Renal cortex interstitium (tissue), 11 donors: ENCODE measurements at regions not wholly inside any gene's neighbourhood (a gene's known extent, or its start where the extent isn't known, plus 50 kb on each side); places are given as distances from the start of the nearest gene placed in this dataset.
"Not testable (repeated sequence)": the region's sequence is repeated elsewhere in the genome, so short reads cannot be mapped to it uniquely, and the experiment has no call there.

Experiments
- DNase-seq, 11 donors: peaks; one replicate each; pipeline ENCODE4 v3.0.0-alpha.2; 2013; ENCODE audit warnings: low read depth in 9 of 11, low spot score in 4 of 11; ENCODE audit errors: extremely low read depth in 1 of 11

GRCh38 chr21:35727830-35728229 is 332.5 kb downstream of the SETD4 start:
- no peak for DNase-seq

GRCh38 chr21:35724156-35724555 is 336.2 kb downstream of the SETD4 start:
- no peak for DNase-seq

GRCh38 chr21:35721701-35722100 is 338.6 kb downstream of the SETD4 start:
- DNase-seq, result no peak

- no peak for DNase-seq
These were observed 340.1 kb downstream of the SETD4 start for GRCh38 chr21:35720208-35720731.

GRCh38 chr21:35719080-35719479 is 341.2 kb downstream of the SETD4 start:
- DNase-seq, result no peak

GRCh38 chr21:35716876-35717565 is 343.3 kb downstream of the SETD4 start:
- DNase-seq, result no peak

- DNase-seq, result no peak
These were observed 346.4 kb downstream of the SETD4 start for GRCh38 chr21:35713914-35714313.

- DNase-seq, result no peak
These were observed 348.7 kb downstream of the SETD4 start for GRCh38 chr21:35711661-35712060.

GRCh38 chr21:35711213-35711612 is 349.1 kb downstream of the SETD4 start:
- no peak for DNase-seq

- not testable (repeated sequence) for DNase-seq
These were observed 350.3 kb downstream of the SETD4 start for GRCh38 chr21:35709990-35710389.

GRCh38 chr21:35705888-35706287 is 354.4 kb downstream of the SETD4 start:
- DNase-seq, result no peak

GRCh38 chr21:35705237-35705887 is 355.0 kb downstream of the SETD4 start:
- no peak for DNase-seq

- DNase-seq, result no peak
These were observed 356.6 kb downstream of the SETD4 start for GRCh38 chr21:35703704-35704103.

GRCh38 chr21:35699361-35699760 is 361.0 kb downstream of the SETD4 start:
- DNase-seq, result no peak

GRCh38 chr21:35697321-35697808 is 363.0 kb downstream of the SETD4 start:
- peak; percentile 2 to 49 (median 21) for DNase-seq

GRCh38 chr21:35696644-35697043 is 363.7 kb downstream of the SETD4 start:
- no peak for DNase-seq

- DNase-seq, result no peak
These were observed 368.0 kb downstream of the SETD4 start for GRCh38 chr21:35692311-35692710.

GRCh38 chr21:35690436-35690835 is 369.9 kb downstream of the SETD4 start:
- no peak for DNase-seq

- DNase-seq, result no peak
These were observed 374.2 kb downstream of the SETD4 start for GRCh38 chr21:35686156-35686555.

GRCh38 chr21:35683664-35684304 is 376.5 kb downstream of the SETD4 start:
- DNase-seq, result no peak
